Osteoblast (primary cell): ENCODE measurements at regions not wholly inside any gene's neighbourhood (a gene's known extent, or its start where the extent isn't known, plus 50 kb on each side); places are given as distances from the start of the nearest gene placed in this dataset.

Experiments used
- DNase-seq: peaks from one replicate; pipeline ENCODE4 v3.0.0; 2011; ENCODE audit warnings: low spot score, mixed read lengths; ENCODE audit not compliant: insufficient read length; ENCODE audit errors: missing footprints
- H2AFZ ChIP-seq: 2 replicates; pipeline ENCODE4 v1.6.0; 2011; ENCODE audit warnings: mild to moderate bottlenecking, low read length
- H3K27ac ChIP-seq: 2 replicates; pipeline ENCODE4 v1.5.1; 2011; ENCODE audit warnings: mild to moderate bottlenecking, low read depth, low read length, moderate library complexity
- H3K27me3 ChIP-seq: 2 replicates; pipeline ENCODE4 v1.6.0; 2012; ENCODE audit warnings: mild to moderate bottlenecking, control low read depth, inconsistent platforms, low read length, moderate library complexity; ENCODE audit not compliant: insufficient read depth
- H3K36me3 ChIP-seq: 2 replicates; pipeline ENCODE4 v1.5.1; 2011; ENCODE audit warnings: mild to moderate bottlenecking, low read length, control low read depth, moderate library complexity; ENCODE audit not compliant: insufficient read depth
- H3K4me1 ChIP-seq: 2 replicates; pipeline ENCODE4 v1.5.1; 2011; ENCODE audit warnings: mild to moderate bottlenecking, low read length, control low read depth, moderate library complexity; ENCODE audit not compliant: insufficient read depth
- H3K4me2 ChIP-seq: 2 replicates; pipeline ENCODE4 v1.6.0; 2011; ENCODE audit warnings: mild to moderate bottlenecking, low read length; ENCODE audit not compliant: insufficient read depth
- H3K4me3 ChIP-seq: fragments of 200-600 bp; sonication (generic); 3 replicates; pipeline ENCODE4 v1.5.1; 2012; ENCODE audit warnings: mild to moderate bottlenecking, low read length, inconsistent platforms; ENCODE audit not compliant: insufficient read depth
- H3K79me2 ChIP-seq: 2 replicates; pipeline ENCODE4 v1.6.0; 2012; ENCODE audit warnings: mild to moderate bottlenecking, low read length, control low read depth, inconsistent platforms; ENCODE audit not compliant: insufficient read depth
- H3K9me3 ChIP-seq: 2 replicates; pipeline ENCODE4 v1.5.1; 2011; ENCODE audit warnings: low read depth, low read length, control low read depth
- H4K20me1 ChIP-seq: 2 replicates; pipeline ENCODE4 v1.6.0; 2012; ENCODE audit warnings: mild to moderate bottlenecking, low read length, control low read depth; ENCODE audit not compliant: insufficient read depth
- CTCF ChIP-seq: IDR thresholded peaks from 2 replicates; pipeline ENCODE4 v1.5.1; 2011; ENCODE audit warnings: mild to moderate bottlenecking, low read depth, low read length, moderate library complexity; ENCODE audit errors: extremely low read depth

- DNase-seq = no peak
- no peaks in the 10 kb centered on the region for H3K27me3 ChIP-seq
- H3K4me1 ChIP-seq = no peaks in the 10 kb centered on the region
- no peaks in the 10 kb centered on the region for H3K36me3 ChIP-seq
- H3K4me3 ChIP-seq = no peak overlapping the region
- H4K20me1 ChIP-seq = no peaks in the 10 kb centered on the region
- peaks cover 2% of the 10 kb centered on the region for H3K9me3 ChIP-seq
- H3K27ac ChIP-seq = no peak overlapping the region
- H2AFZ ChIP-seq = no peak overlapping the region
- no peaks in the 10 kb centered on the region for H3K79me2 ChIP-seq
- TF ChIP-seq CTCF = no peak
- no peak overlapping the region for H3K4me2 ChIP-seq
These were observed 351.7 kb upstream of the CDH7 start for GRCh38 chr18:65399091-65399490.

GRCh38 chr18:65398347-65399075, 352.3 kb upstream of the CDH7 start:
- H3K4me2 ChIP-seq = no peak overlapping the region
- H3K4me3 ChIP-seq = no peak overlapping the region
- H2AFZ ChIP-seq = no peak overlapping the region
- peaks cover 2% of the 10 kb centered on the region for H3K9me3 ChIP-seq
- no peaks in the 10 kb centered on the region for H4K20me1 ChIP-seq
- H3K79me2 ChIP-seq = no peaks in the 10 kb centered on the region
- H3K27me3 ChIP-seq = no peaks in the 10 kb centered on the region
- no peak for DNase-seq
- TF ChIP-seq CTCF = no peak
- no peaks in the 10 kb centered on the region for H3K4me1 ChIP-seq
- no peaks in the 10 kb centered on the region for H3K36me3 ChIP-seq
- H3K27ac ChIP-seq = no peak overlapping the region

GRCh38 chr18:65380986-65381385, 369.8 kb upstream of the CDH7 start:
- Histone ChIP-seq H3K4me3 (no peak overlapping the region), H3K27me3 (no peaks in the 10 kb centered on the region), H3K36me3 (no peaks in the 10 kb centered on the region), H2AFZ (no peak overlapping the region), H3K4me1 (no peaks in the 10 kb centered on the region), H3K9me3 (peaks cover 2% of the 10 kb centered on the region), H3K79me2 (no peaks in the 10 kb centered on the region), H3K27ac (no peak overlapping the region), H3K4me2 (no peak overlapping the region), H4K20me1 (no peaks in the 10 kb centered on the region)
- TF ChIP-seq CTCF = no peak
- no peak for DNase-seq

GRCh38 chr18:65380571-65380970, 370.2 kb upstream of the CDH7 start:
- Histone ChIP-seq H3K27me3 (no peaks in the 10 kb centered on the region), H3K4me2 (no peak overlapping the region), H2AFZ (no peak overlapping the region), H3K36me3 (no peaks in the 10 kb centered on the region), H3K4me3 (no peak overlapping the region), H3K4me1 (no peaks in the 10 kb centered on the region), H3K79me2 (no peaks in the 10 kb centered on the region), H3K9me3 (peaks cover 2% of the 10 kb centered on the region), H4K20me1 (no peaks in the 10 kb centered on the region), H3K27ac (no peak overlapping the region)
- no peak for DNase-seq
- TF ChIP-seq CTCF = no peak
